Activated CD4-positive, alpha-beta memory T cell treated with anti-CD3 and anti-CD28 coated beads, Interleukin-2, amount 10 ng/mL, durations not matched to agents 7 days and 5 days (primary cell): ENCODE measurements at regions not wholly inside any gene's neighbourhood (a gene's known extent, or its start where the extent isn't known, plus 50 kb on each side); places are given as distances from the start of the nearest gene placed in this dataset.

Experiments used
- CTCF ChIA-PET: fragments of 350-600 bp; sonication (Branson Sonifier 250); formaldehyde crosslinking; loops from one replicate; lab custom pipeline; 2021; ENCODE audit warnings: antibody characterized with exemption, inconsistent platforms; lab: Charles Lee
- POLR2A ChIA-PET: fragments of 350-600 bp; sonication (Branson Sonifier 250); formaldehyde crosslinking; loops from one replicate; lab custom pipeline; 2021; ENCODE audit warnings: antibody characterized with exemption; lab: Charles Lee
- DNase-seq: peaks from one replicate; pipeline ENCODE4 v3.0.0-alpha.2; 2020
- H3K27ac Mint-ChIP-seq: one replicate; pipeline ENCODE4 v1.8.0; 2021; ENCODE audit warnings: mild to moderate bottlenecking, mixed read lengths
- H3K27me3 Mint-ChIP-seq: one replicate; pipeline ENCODE4 v1.8.0; 2021; ENCODE audit warnings: mixed read lengths
- H3K36me3 Mint-ChIP-seq: one replicate; pipeline ENCODE4 v1.8.0; 2021; ENCODE audit warnings: low read depth, mixed read lengths
- H3K4me1 Mint-ChIP-seq: one replicate; pipeline ENCODE4 v1.8.0; 2021; ENCODE audit warnings: mixed read lengths
- H3K4me3 Mint-ChIP-seq: one replicate; pipeline ENCODE4 v1.8.0; 2021; ENCODE audit warnings: mild to moderate bottlenecking, mixed read lengths
- H3K9me3 Mint-ChIP-seq: one replicate; pipeline ENCODE4 v1.8.0; 2021; ENCODE audit warnings: mixed read lengths

DNA sequence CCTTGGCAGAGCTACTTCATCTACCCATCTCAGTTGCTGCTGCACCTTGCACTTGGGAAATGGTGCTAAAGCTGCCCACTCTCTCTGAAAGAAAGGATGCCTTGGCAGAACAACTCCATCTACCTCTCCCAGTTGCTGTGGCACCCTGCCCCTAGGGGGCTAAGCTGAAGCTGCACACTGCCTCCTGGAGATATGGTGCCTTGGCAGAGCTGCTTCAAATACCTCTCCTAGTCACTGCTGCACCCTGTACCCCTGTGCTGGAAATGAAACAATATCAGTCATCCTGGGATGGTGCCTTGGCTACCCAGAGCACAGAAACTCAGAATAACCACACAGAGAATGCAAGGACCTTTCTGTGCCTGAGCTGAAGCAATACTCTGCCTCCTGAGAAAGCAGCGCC is 615.8 kb downstream of the DIAPH3 start:
- DNase-seq, result no peak
- Mint-ChIP-seq H3K4me3 (no peak overlapping the region), H3K27ac (no peak overlapping the region), H3K27me3 (no peaks in the 10 kb centered on the region), H3K36me3 (no peaks in the 10 kb centered on the region), H3K9me3 (peaks cover 4% of the 10 kb centered on the region), H3K4me1 (no peaks in the 10 kb centered on the region)
- ChIA-PET CTCF (no interaction called here), POLR2A (no interaction called here)

- Mint-ChIP-seq H3K36me3 (no peaks in the 10 kb centered on the region), H3K27me3 (no peaks in the 10 kb centered on the region), H3K9me3 (peaks cover 4% of the 10 kb centered on the region), H3K4me1 (no peaks in the 10 kb centered on the region), H3K4me3 (no peak overlapping the region), H3K27ac (no peak overlapping the region)
- POLR2A ChIA-PET, result no interaction called here
- no peak for DNase-seq
- CTCF ChIA-PET, result no interaction called here
Measured at GRCh38 chr13:59562924-59563323, 600.8 kb downstream of the DIAPH3 start.

GRCh38 chr13:59566561-59566960 is 597.2 kb downstream of the DIAPH3 start:
- Mint-ChIP-seq H3K9me3 (peaks cover 2% of the 10 kb centered on the region), H3K27me3 (peaks cover 2% of the 10 kb centered on the region), H3K36me3 (no peaks in the 10 kb centered on the region), H3K4me1 (no peaks in the 10 kb centered on the region), H3K27ac (no peak overlapping the region), H3K4me3 (no peak overlapping the region)
- POLR2A ChIA-PET, result no interaction called here
- DNase-seq, result no peak
- CTCF ChIA-PET, result no interaction called here

DNA sequence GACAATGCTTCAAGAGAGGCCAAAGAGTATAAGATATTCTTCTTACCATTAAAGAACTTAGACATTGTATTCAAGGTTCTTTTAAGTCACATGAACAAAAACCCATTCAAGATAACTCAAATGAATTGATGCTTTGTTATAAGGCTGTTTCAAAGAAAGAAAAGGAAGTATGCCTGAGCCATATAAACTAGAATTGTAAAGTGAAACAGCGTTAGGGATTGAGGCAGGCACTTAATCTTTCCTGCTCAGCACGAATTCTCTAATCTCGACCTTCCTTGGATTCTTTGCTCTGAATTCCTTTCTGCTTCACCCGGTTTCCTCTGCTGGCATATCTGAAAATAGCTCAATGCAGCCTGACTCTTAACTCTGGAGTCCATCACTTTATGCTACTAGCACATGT is 595.4 kb downstream of the DIAPH3 start:
- ChIA-PET POLR2A (no interaction called here), CTCF (no interaction called here)
- no peak for DNase-seq
- Mint-ChIP-seq H3K4me1 (no peaks in the 10 kb centered on the region), H3K9me3 (peaks cover 2% of the 10 kb centered on the region), H3K4me3 (no peak overlapping the region), H3K36me3 (no peaks in the 10 kb centered on the region), H3K27me3 (peaks cover 2% of the 10 kb centered on the region), H3K27ac (no peak overlapping the region)

DNA sequence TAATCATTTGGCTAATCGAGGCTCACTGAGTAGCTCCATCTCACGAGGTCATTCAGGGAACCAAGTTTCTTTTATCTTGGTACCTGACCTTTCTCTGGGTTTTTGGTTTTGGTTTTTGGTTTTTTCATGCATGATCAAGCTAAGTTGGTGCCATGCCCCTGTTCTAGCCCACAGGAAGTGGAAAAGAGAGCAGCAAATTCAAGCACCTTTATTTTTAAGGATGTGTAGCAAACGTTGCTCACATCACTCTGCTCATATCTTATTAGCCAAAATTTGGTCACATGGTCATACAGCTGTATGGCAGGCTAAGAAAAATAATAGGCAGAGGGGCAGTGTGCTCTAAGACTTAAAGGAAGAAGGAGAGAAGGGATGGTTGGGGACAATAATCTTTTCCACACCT is 593.5 kb downstream of the DIAPH3 start:
- DNase-seq, result no peak
- H3K27me3 Mint-ChIP-seq, result peaks cover 9% of the 10 kb centered on the region
- CTCF ChIA-PET, result no interaction called here
- no peak overlapping the region for H3K27ac Mint-ChIP-seq
- H3K4me1 Mint-ChIP-seq, result no peaks in the 10 kb centered on the region
- no peaks in the 10 kb centered on the region for H3K9me3 Mint-ChIP-seq
- no peak overlapping the region for H3K4me3 Mint-ChIP-seq
- POLR2A ChIA-PET, result no interaction called here
- no peaks in the 10 kb centered on the region for H3K36me3 Mint-ChIP-seq

GRCh38 chr13:59584101-59584500 is 579.6 kb downstream of the DIAPH3 start:
- H3K9me3 Mint-ChIP-seq, result no peaks in the 10 kb centered on the region
- CTCF ChIA-PET, result no interaction called here
- H3K27ac Mint-ChIP-seq, result no peak overlapping the region
- POLR2A ChIA-PET, result no interaction called here
- H3K4me3 Mint-ChIP-seq, result no peak overlapping the region
- H3K27me3 Mint-ChIP-seq, result no peaks in the 10 kb centered on the region
- DNase-seq, result no peak
- H3K4me1 Mint-ChIP-seq, result no peaks in the 10 kb centered on the region
- H3K36me3 Mint-ChIP-seq, result no peaks in the 10 kb centered on the region

GRCh38 chr13:59584761-59585670 is 578.7 kb downstream of the DIAPH3 start:
- Mint-ChIP-seq H3K9me3 (no peaks in the 10 kb centered on the region), H3K27ac (no peak overlapping the region), H3K4me1 (no peaks in the 10 kb centered on the region), H3K27me3 (no peaks in the 10 kb centered on the region), H3K4me3 (no peak overlapping the region), H3K36me3 (no peaks in the 10 kb centered on the region)
- DNase-seq, result no peak
- POLR2A ChIA-PET, result no interaction called here
- CTCF ChIA-PET, result no interaction called here

DNA sequence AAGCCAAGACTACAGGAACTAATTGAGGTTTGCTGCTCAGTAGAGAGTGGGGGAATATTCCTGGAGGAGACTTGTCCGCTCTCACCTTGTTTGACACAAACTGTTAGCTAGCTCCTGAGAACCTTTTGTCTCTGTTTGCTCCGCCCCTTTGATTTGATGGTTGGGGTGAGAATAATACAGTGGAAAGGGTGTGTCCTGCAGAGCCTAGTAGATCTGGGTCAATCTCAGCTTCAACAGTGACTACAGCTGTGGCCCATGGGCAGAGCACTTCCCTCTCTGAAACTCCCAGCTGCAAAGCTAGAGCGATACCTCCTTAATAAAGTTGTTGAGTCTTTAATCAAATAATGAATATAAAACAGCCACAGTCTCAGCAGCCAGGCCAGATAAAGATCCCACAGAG is 576.7 kb downstream of the DIAPH3 start:
- Mint-ChIP-seq H3K4me3 (no peak overlapping the region), H3K36me3 (no peaks in the 10 kb centered on the region), H3K4me1 (no peaks in the 10 kb centered on the region), H3K27ac (no peak overlapping the region), H3K9me3 (no peaks in the 10 kb centered on the region), H3K27me3 (no peaks in the 10 kb centered on the region)
- ChIA-PET CTCF (no interaction called here), POLR2A (no interaction called here)
- DNase-seq, result no peak

DNA sequence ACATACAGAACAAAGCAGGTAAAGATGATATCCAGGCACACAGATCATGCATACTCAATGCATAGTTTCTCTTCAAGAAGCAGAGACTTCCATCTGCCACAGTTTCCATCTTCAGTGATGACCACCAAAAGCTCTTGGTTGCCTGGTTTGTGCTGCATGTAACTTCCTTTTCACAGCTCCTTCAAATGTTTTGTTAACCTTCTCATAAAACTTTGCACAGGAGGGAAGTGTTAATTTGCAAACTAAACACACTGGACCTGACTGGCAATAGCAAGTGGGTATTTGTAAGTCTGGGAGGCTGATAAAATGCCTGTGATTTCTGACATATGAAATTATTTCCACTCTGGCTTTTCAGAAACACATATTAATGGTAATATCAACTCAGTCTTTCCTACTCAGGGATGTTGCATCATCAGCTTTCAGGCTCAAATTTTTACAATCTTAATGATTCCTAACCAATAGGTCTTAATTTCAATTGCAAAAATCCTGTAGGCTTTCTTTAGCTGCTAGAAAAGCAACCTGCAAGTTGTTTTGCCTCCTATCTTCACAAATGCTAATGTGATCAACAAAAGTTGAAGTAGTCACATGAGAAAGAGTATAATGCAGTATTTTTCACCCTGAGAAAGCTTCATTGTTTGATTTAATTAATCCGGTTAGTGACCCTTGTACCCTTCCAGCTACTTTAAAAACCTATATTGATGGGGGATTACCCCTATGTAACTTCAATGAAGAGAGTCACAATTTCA is 575.6 kb downstream of the DIAPH3 start:
- H3K36me3 Mint-ChIP-seq, result no peaks in the 10 kb centered on the region
- POLR2A ChIA-PET, result no interaction called here
- H3K4me1 Mint-ChIP-seq, result no peaks in the 10 kb centered on the region
- CTCF ChIA-PET, result interaction anchor here (1.1 kb wide), 1 partner anchor 10 kb away, joined by 3 read pairs; no protein-coding TSS in a partner anchor
- H3K9me3 Mint-ChIP-seq, result no peaks in the 10 kb centered on the region
- no peaks in the 10 kb centered on the region for H3K27me3 Mint-ChIP-seq
- no peak overlapping the region for H3K27ac Mint-ChIP-seq
- DNase-seq, result no peak
- no peak overlapping the region for H3K4me3 Mint-ChIP-seq

DNA sequence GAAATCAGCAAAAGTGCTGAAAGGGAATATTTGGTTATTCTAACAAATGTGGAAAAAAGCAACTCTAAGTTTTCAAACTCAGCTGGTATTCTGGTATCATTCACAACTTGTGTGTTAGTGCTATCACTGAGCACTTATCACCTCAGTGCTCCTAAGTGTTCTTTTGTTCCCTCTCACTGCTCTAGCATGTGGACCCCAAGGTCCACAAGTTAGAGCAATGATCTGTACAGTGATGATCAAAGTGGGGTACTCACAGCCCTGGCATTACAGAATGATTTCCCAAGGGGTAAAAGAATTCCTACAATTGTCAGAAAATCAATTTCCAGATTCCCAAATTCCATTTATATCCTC is 575.0 kb downstream of the DIAPH3 start:
- no peak overlapping the region for H3K27ac Mint-ChIP-seq
- H3K9me3 Mint-ChIP-seq, result no peaks in the 10 kb centered on the region
- DNase-seq, result no peak
- ChIA-PET CTCF (interaction anchor here (1.1 kb wide), 1 partner anchor 9 kb away, joined by 3 read pairs; no protein-coding TSS in a partner anchor), POLR2A (no interaction called here)
- no peak overlapping the region for H3K4me3 Mint-ChIP-seq
- no peaks in the 10 kb centered on the region for H3K4me1 Mint-ChIP-seq
- H3K27me3 Mint-ChIP-seq, result no peaks in the 10 kb centered on the region
- H3K36me3 Mint-ChIP-seq, result no peaks in the 10 kb centered on the region

- no peaks in the 10 kb centered on the region for H3K36me3 Mint-ChIP-seq
- DNase-seq, result no peak
- no peak overlapping the region for H3K27ac Mint-ChIP-seq
- POLR2A ChIA-PET, result no interaction called here
- no peaks in the 10 kb centered on the region for H3K4me1 Mint-ChIP-seq
- no peak overlapping the region for H3K4me3 Mint-ChIP-seq
- CTCF ChIA-PET, result no interaction called here
- peaks cover 3% of the 10 kb centered on the region for H3K9me3 Mint-ChIP-seq
- peaks cover 3% of the 10 kb centered on the region for H3K27me3 Mint-ChIP-seq
Measured at GRCh38 chr13:59601993-59602392, 561.7 kb downstream of the DIAPH3 start.

DNA sequence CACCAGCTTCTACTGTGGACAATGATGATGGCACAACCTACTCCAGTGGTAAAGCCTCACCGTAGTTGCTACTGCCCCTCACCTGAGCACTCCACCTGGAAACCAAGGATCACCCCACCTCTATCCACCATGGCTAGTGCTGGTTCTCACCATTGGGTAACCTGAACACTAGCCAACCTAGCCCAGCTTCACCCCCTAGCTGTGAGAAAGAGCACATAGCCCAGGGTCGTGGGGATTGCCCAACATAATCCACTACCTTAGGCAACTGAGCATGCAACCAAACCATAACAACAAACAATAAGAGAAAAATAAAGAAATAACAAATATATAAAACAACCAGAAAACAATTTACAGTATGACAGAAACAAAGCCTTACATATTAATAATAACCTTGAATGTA is 560.1 kb downstream of the DIAPH3 start:
- POLR2A ChIA-PET, result no interaction called here
- no peaks in the 10 kb centered on the region for H3K36me3 Mint-ChIP-seq

GRCh38 chr13:59607172-59607571 is 556.6 kb downstream of the DIAPH3 start:
- H3K4me3 Mint-ChIP-seq, result no peak overlapping the region
- H3K36me3 Mint-ChIP-seq, result no peaks in the 10 kb centered on the region
- CTCF ChIA-PET, result no interaction called here
- H3K4me1 Mint-ChIP-seq, result no peaks in the 10 kb centered on the region
- POLR2A ChIA-PET, result no interaction called here
- no peak overlapping the region for H3K27ac Mint-ChIP-seq
- no peak for DNase-seq
- no peaks in the 10 kb centered on the region for H3K9me3 Mint-ChIP-seq
- H3K27me3 Mint-ChIP-seq, result no peaks in the 10 kb centered on the region

More for the DNA sequence above, 560.1 kb downstream of the DIAPH3 start:
- H3K4me3 Mint-ChIP-seq, result no peak overlapping the region
- CTCF ChIA-PET, result no interaction called here
- no peak for DNase-seq
- no peaks in the 10 kb centered on the region for H3K4me1 Mint-ChIP-seq
- peaks cover 3% of the 10 kb centered on the region for H3K9me3 Mint-ChIP-seq
- peaks cover 3% of the 10 kb centered on the region for H3K27me3 Mint-ChIP-seq
- no peak overlapping the region for H3K27ac Mint-ChIP-seq
